Astrocyte of the spinal cord (primary cell): ENCODE measurements at regions not wholly inside any gene's neighbourhood (a gene's known extent, or its start where the extent isn't known, plus 50 kb on each side); places are given as distances from the start of the nearest gene placed in this dataset.
A peak's percentile ranks its signal among the peaks of the same experiment; 100 is the strongest.

ENCODE experiments used
- DNase-seq: peaks from one replicate; pipeline ENCODE4 v3.0.0; 2011; ENCODE audit warnings: low read depth, low spot score
- H3K4me3 ChIP-seq: 2 replicates; pipeline ENCODE4 v1.5.1; 2011; ENCODE audit warnings: low read depth, mild to moderate bottlenecking, low read length, moderate library complexity
- CTCF ChIP-seq: IDR thresholded peaks from 2 replicates; pipeline ENCODE4 v1.5.1; 2012; ENCODE audit warnings: low read depth, mild to moderate bottlenecking, low read length, inconsistent platforms
- in situ Hi-C: cut with HindIII; loops from 2 replicates; pipeline ENCODE4 v1.10.0; 2017; ENCODE audit warnings: low sequenced_read_pairs

DNA sequence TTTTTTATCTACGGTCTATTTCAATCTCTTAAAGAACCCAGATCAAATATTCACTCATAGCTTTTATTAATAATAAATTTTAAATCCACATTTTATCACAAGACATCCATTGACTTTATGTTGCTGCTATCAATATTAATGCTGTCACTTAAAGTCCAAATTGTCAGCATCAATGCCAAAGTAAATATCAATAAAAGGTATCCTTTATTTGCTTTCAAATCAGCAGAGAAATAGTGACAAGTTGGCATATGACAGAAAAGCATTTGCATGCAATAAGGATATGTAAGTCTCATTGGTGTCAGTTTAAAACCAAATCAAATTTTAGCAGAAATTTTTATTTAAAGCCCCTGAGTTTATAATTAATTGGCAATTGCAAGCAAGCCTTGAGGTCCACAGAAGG, 775.4 kb downstream of the ADCYAP1 start:
- DNase-seq: no peak
- in situ Hi-C loops: no loop called here
- no peak overlapping the region for H3K4me3 ChIP-seq
- no peak for TF ChIP-seq CTCF

DNA sequence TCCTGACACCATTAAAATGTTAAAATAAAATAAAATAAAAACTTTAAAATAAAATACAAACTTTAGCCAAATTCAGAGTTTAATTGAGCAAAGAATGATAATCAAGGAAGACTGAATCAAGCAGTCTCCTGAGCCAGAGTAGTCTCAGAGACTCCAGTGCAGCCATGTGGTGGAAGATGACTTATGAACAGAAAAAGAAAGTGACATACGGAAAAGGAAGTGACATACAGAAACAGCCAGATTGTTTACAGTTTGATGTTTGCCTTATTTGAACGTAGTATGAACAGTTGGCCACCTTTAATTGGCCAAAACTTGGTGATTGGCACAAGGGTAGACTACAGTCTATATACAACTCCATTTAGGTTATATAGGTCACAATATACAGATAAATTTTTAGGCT, 787.2 kb downstream of the ADCYAP1 start:
- DNase-seq: no peak
- in situ Hi-C loops: no loop called here
- no peak overlapping the region for H3K4me3 ChIP-seq
- TF ChIP-seq CTCF: no peak

- TF ChIP-seq CTCF: no peak
- DNase-seq: peak; percentile 1
- in situ Hi-C loops: no loop called here
- H3K4me3 ChIP-seq: no peak overlapping the region
Observed at GRCh38 chr18:1708006-1708405, 803.3 kb downstream of the ADCYAP1 start.

DNA sequence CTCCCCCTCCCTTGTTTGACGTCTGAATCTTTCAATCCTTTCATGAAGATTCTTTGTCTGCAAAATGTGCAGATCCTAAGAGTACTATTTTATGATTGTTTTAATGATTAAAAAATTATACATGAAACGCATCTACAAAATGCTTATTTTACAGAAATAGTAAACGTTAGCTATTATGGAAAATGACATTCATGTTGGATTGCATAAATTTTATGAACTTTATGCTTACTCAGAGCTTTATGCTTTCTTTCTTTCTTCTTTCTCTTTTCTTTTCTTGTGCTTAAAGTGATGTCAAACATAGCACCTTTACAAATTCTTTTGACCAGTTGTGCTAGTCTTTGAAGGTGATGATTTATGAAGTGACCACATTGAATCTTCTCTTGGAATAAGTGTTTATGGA, 805.4 kb downstream of the ADCYAP1 start:
- DNase-seq: no peak
- in situ Hi-C loops: no loop called here
- no peak for TF ChIP-seq CTCF

GRCh38 chr18:1732143-1732542, 827.5 kb downstream of the ADCYAP1 start:
- TF ChIP-seq CTCF: no peak
- in situ Hi-C loops: no loop called here
- DNase-seq: no peak
- H3K4me3 ChIP-seq: no peak overlapping the region

More for the DNA sequence above, 805.4 kb downstream of the ADCYAP1 start:
- H3K4me3 ChIP-seq: no peak overlapping the region

DNA sequence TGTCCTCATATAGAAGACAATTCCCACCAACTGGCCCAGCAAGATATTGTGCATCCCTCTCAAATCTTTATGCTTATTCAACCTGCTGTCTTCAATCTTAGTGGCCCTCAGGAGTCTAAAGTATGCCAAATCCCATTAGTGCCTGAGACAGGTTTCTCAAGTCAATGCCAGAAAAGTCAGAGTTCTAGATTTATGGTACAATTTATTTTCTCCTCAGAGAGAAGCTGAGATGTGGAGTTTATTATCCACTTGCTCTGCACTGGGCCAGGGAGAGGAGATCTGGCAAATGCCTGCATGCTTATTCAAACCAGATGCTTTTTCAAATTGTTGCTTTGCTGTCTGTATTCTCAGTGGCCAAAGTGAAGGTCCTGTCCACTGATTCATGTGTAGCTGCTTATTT, 825.2 kb downstream of the METTL4 start:
- in situ Hi-C loops: no loop called here
- no peak for TF ChIP-seq CTCF
- H3K4me3 ChIP-seq: no peak overlapping the region

GRCh38 chr18:1751249-1751648, 820.1 kb downstream of the METTL4 start:
- in situ Hi-C loops: no loop called here

More for the DNA sequence above, 825.2 kb downstream of the METTL4 start:
- no peak for DNase-seq

More at GRCh38 chr18:1751249-1751648, 820.1 kb downstream of the METTL4 start:
- TF ChIP-seq CTCF: no peak
- no peak for DNase-seq
- H3K4me3 ChIP-seq: no peak overlapping the region
